ENCODE measurements at regions not wholly inside any gene's neighbourhood (a gene's known extent, or its start where the extent isn't known, plus 50 kb on each side); places are given as distances from the start of the nearest gene placed in this dataset.

- H3K4me1 Mint-ChIP-seq (ENCODE audit: insufficient read depth, unreplicated experiment): no peaks in the 10 kb centered on the region
- no peak overlapping the region for H3K4me3 Mint-ChIP-seq (ENCODE audit: unreplicated experiment)
- no peaks in the 10 kb centered on the region for H3K36me3 Mint-ChIP-seq (ENCODE audit: insufficient read depth, unreplicated experiment)
- DNase-seq (ENCODE audit: unreplicated experiment): no peak
- TF ChIP-seq CTCF (IDR thresholded peaks at IDR 0.05; ENCODE audit: unreplicated experiment): no peak
- H3K9me3 Mint-ChIP-seq (ENCODE audit: unreplicated experiment): peaks cover 7% of the 10 kb centered on the region
- H3K27me3 Mint-ChIP-seq (ENCODE audit: insufficient read depth, unreplicated experiment): no peaks in the 10 kb centered on the region
- ChIA-PET POLR2A (interaction anchor here (0.7 to 1.0 kb wide), 2 partner anchors 8 to 263 kb away, joined by 3 to 6 read pairs; no protein-coding TSS in a partner anchor), CTCF (interaction anchor here (0.8 kb wide), 1 partner anchor 22 kb away, joined by 3 read pairs; no protein-coding TSS in a partner anchor)
- H3K27ac Mint-ChIP-seq (ENCODE audit: low read depth, unreplicated experiment): no peak overlapping the region
- intact Hi-C loops (cut with micrococcal nuclease): no loop called here
- BruUV-seq (replicated peaks): no TSS peak
These were observed 800.2 kb downstream of the KCNJ2 start for GRCh38 chr17:70969521-70970034.

GRCh38 chr17:70976447-70976846 is 807.1 kb downstream of the KCNJ2 start:
- Mint-ChIP-seq H3K27ac (ENCODE audit: low read depth, unreplicated experiment) (no peak overlapping the region), H3K4me1 (ENCODE audit: insufficient read depth, unreplicated experiment) (no peaks in the 10 kb centered on the region), H3K27me3 (ENCODE audit: insufficient read depth, unreplicated experiment) (peaks cover 11% of the 10 kb centered on the region), H3K36me3 (ENCODE audit: insufficient read depth, unreplicated experiment) (no peaks in the 10 kb centered on the region), H3K4me3 (ENCODE audit: unreplicated experiment) (no peak overlapping the region), H3K9me3 (ENCODE audit: unreplicated experiment) (peaks cover 12% of the 10 kb centered on the region)
- DNase-seq (ENCODE audit: unreplicated experiment): no peak
- intact Hi-C loops (cut with micrococcal nuclease): no loop called here
- CTCF ChIA-PET: no interaction called here
- POLR2A ChIA-PET: no interaction called here
- TF ChIP-seq CTCF (IDR thresholded peaks at IDR 0.05; ENCODE audit: unreplicated experiment): no peak
- BruUV-seq (replicated peaks): no TSS peak

- peaks cover 11% of the 10 kb centered on the region for H3K9me3 Mint-ChIP-seq (ENCODE audit: unreplicated experiment)
These were observed 815.5 kb downstream of the KCNJ2 start for GRCh38 chr17:70984873-70985272.

GRCh38 chr17:70987867-70988340 is 818.6 kb downstream of the KCNJ2 start:
- CTCF ChIA-PET: no interaction called here
- H3K36me3 Mint-ChIP-seq (ENCODE audit: insufficient read depth, unreplicated experiment): no peaks in the 10 kb centered on the region
- no TSS peak for BruUV-seq (replicated peaks)

More at GRCh38 chr17:70984873-70985272, 815.5 kb downstream of the KCNJ2 start:
- H3K4me3 Mint-ChIP-seq (ENCODE audit: unreplicated experiment): no peak overlapping the region
- no peaks in the 10 kb centered on the region for H3K4me1 Mint-ChIP-seq (ENCODE audit: insufficient read depth, unreplicated experiment)
- ChIA-PET CTCF (no interaction called here), POLR2A (interaction anchor here (0.7 kb wide), 2 partner anchors 13 to 241 kb away, joined by 3 read pairs; no protein-coding TSS in a partner anchor)
- H3K27ac Mint-ChIP-seq (ENCODE audit: low read depth, unreplicated experiment): no peak overlapping the region
- no peak for DNase-seq (ENCODE audit: unreplicated experiment)
- intact Hi-C loops (cut with micrococcal nuclease): no loop called here
- TF ChIP-seq CTCF (IDR thresholded peaks at IDR 0.05; ENCODE audit: unreplicated experiment): no peak
- no peaks in the 10 kb centered on the region for H3K36me3 Mint-ChIP-seq (ENCODE audit: insufficient read depth, unreplicated experiment)
- no peaks in the 10 kb centered on the region for H3K27me3 Mint-ChIP-seq (ENCODE audit: insufficient read depth, unreplicated experiment)
- no TSS peak for BruUV-seq (replicated peaks)

More at GRCh38 chr17:70987867-70988340, 818.6 kb downstream of the KCNJ2 start:
- POLR2A ChIA-PET: no interaction called here
- H3K27me3 Mint-ChIP-seq (ENCODE audit: insufficient read depth, unreplicated experiment): no peaks in the 10 kb centered on the region
- DNase-seq (ENCODE audit: unreplicated experiment): no peak
- no peak overlapping the region for H3K4me3 Mint-ChIP-seq (ENCODE audit: unreplicated experiment)
- no peaks in the 10 kb centered on the region for H3K4me1 Mint-ChIP-seq (ENCODE audit: insufficient read depth, unreplicated experiment)
- intact Hi-C loops (cut with micrococcal nuclease): no loop called here
- TF ChIP-seq CTCF (IDR thresholded peaks at IDR 0.05; ENCODE audit: unreplicated experiment): no peak
- no peak overlapping the region for H3K27ac Mint-ChIP-seq (ENCODE audit: low read depth, unreplicated experiment)
- H3K9me3 Mint-ChIP-seq (ENCODE audit: unreplicated experiment): peaks cover 18% of the 10 kb centered on the region

All from MCF 10A (cell line).